ENCODE measurements at regions not wholly inside any gene's neighbourhood (a gene's known extent, or its start where the extent isn't known, plus 50 kb on each side); places are given as distances from the start of the nearest gene placed in this dataset.
"Not testable (repeated sequence)": the region's sequence is repeated elsewhere in the genome, so short reads cannot be mapped to it uniquely, and the experiment has no call there.

DNA sequence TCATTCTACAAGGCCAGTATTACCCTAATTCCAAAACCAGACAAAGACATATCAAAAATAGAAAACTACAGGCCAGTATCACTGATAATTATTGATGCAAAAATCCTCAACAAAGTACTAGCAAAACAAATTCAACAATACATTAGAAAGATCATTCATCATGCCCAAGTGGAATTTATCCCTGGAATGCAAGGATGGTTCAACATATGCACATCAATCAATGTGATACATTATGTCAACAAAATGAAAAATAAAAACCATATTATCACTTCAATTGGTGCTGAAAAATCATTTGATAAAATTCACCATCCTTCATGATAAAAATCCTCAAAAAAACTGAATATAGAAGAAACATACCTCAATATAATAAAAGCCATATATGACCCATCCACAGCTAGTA is 115.2 kb upstream of the SLC27A6 start:
- Mint-ChIP-seq H3K36me3 (no peaks in the 10 kb centered on the region), H3K9me3 (peaks cover 12 to 32% (median 25%) of the 10 kb centered on the region in 3 donors), H3K4me3 (no peak overlapping the region), H3K4me1 (no peaks in the 10 kb centered on the region), H3K27me3 (no peaks in the 10 kb centered on the region), H3K27ac (no peak overlapping the region)
- no peaks in the 10 kb centered on the region for H3K27me3 ChIP-seq (replicated peaks in 1 of 2; ENCODE audit: control insufficient read depth in 2 of 2, extremely low read depth in 1 of 2, insufficient read depth in 2 of 2, low read length in 1 of 2)
- no peaks in the 10 kb centered on the region for H3K36me3 ChIP-seq (ENCODE audit: control insufficient read depth in 2 of 2, extremely low read depth in 1 of 2, insufficient read depth in 1 of 2, low read length in 1 of 2)
- H3K27ac ChIP-seq (ENCODE audit: low read length), result no peak overlapping the region
- H3K9me3 ChIP-seq, result no peaks in the 10 kb centered on the region
- no peak overlapping the region for H3K4me3 ChIP-seq (ENCODE audit: control insufficient read depth in 1 of 2, extremely low read depth in 1 of 2, low read length in 1 of 2)
- no peaks in the 10 kb centered on the region for H3K4me1 ChIP-seq (ENCODE audit: control insufficient read depth in 1 of 2, extremely low read depth in 1 of 2, insufficient read depth in 2 of 2, low read length in 2 of 2)
- ChIA-PET CTCF (no interaction called here), POLR2A (interaction anchor here in 1 of 2 donors (0.7 kb wide), 1 partner anchor 46 kb away, joined by 3 read pairs; no protein-coding TSS in a partner anchor)
- ATAC-seq (replicated peaks in 1 of 4), result no peak
- no peak for DNase-seq

DNA sequence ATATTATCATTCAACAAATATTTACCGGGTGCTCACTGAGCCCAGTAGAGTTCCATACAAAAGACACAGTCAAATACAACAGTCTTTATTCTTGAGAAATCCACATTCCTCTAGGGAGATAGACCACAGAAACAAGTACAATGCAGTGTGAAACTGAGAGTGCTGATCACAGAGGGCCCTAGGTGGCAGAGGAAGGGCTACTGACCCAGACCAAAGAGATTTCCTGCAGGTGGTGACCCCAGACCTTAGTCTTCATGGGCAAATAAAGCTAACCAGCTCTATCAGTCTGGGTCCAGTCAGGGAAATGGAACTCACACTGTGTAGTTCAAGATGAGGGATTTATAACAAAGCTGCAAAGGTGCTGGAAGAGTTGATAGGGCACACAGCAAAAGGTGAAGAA is 110.4 kb upstream of the SLC27A6 start:
- H3K27ac ChIP-seq (ENCODE audit: low read length), result no peak overlapping the region
- H3K27me3 ChIP-seq (replicated peaks in 1 of 2; ENCODE audit: control insufficient read depth in 2 of 2, extremely low read depth in 1 of 2, insufficient read depth in 2 of 2, low read length in 1 of 2), result no peaks in the 10 kb centered on the region
- WGBS (ENCODE audit: insufficient coverage), result 83% methylated on average over 1 of the region's 1 CpG
- no peaks in the 10 kb centered on the region for H3K9me3 ChIP-seq
- ChIA-PET POLR2A (no interaction called here), CTCF (no interaction called here)
- Mint-ChIP-seq H3K4me1 (no peaks in the 10 kb centered on the region), H3K4me3 (no peak overlapping the region), H3K27ac (no peak overlapping the region), H3K27me3 (no peaks in the 10 kb centered on the region), H3K9me3 (peaks cover 7 to 17% (median 17%) of the 10 kb centered on the region in 3 donors), H3K36me3 (no peaks in the 10 kb centered on the region)
- H3K36me3 ChIP-seq (ENCODE audit: control insufficient read depth in 2 of 2, extremely low read depth in 1 of 2, insufficient read depth in 1 of 2, low read length in 1 of 2), result no peaks in the 10 kb centered on the region
- DNase-seq, result no peak
- no peaks in the 10 kb centered on the region for H3K4me1 ChIP-seq (ENCODE audit: control insufficient read depth in 1 of 2, extremely low read depth in 1 of 2, insufficient read depth in 2 of 2, low read length in 2 of 2)
- no peak for ATAC-seq (replicated peaks in 1 of 4)
- no peak overlapping the region for H3K4me3 ChIP-seq (ENCODE audit: control insufficient read depth in 1 of 2, extremely low read depth in 1 of 2, low read length in 1 of 2)

DNA sequence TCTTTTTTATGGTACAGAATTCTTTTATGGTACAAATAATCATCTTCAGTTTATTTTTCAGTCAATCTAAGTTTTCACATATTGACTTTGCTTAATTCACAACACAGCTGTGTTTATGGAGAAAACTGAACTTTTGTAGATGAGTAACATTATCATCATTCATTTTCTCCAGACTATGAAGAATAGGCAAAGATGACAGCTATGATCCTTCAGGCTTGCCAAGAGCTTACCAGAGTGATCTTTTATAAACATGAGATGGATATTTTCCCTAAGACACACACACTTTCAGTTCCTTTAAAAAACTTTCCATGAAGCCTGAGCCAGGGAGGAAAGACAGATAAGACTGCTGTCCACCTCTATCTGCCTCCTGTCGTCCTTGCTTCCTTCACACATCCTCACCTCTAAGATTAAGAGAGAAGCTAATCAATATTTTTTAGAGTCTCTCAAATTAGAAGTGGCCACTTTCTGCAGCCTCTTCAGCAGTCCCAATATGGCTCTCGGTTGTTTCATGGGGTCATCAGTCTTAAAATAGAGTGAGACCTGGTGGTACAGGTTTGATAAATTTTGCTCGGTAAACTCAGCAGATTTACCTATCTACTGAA is 108.1 kb upstream of the SLC27A6 start:
- H3K4me1 Mint-ChIP-seq, result no peaks in the 10 kb centered on the region
- H3K4me3 Mint-ChIP-seq, result no peak overlapping the region
- no peaks in the 10 kb centered on the region for H3K4me1 ChIP-seq (ENCODE audit: control insufficient read depth in 1 of 2, extremely low read depth in 1 of 2, insufficient read depth in 2 of 2, low read length in 2 of 2)
- ChIA-PET POLR2A (no interaction called here), CTCF (no interaction called here)
- peaks cover 6 to 19% (median 15%) of the 10 kb centered on the region in 3 donors for H3K9me3 Mint-ChIP-seq
- H3K27ac ChIP-seq (ENCODE audit: low read length), result no peak overlapping the region
- no peaks in the 10 kb centered on the region for H3K27me3 ChIP-seq (replicated peaks in 1 of 2; ENCODE audit: control insufficient read depth in 2 of 2, extremely low read depth in 1 of 2, insufficient read depth in 2 of 2, low read length in 1 of 2)
- ATAC-seq (replicated peaks in 1 of 4), result no peak
- no CpG with 5 or more reads among the region's 3 CpGs for WGBS (ENCODE audit: insufficient coverage)
- no peaks in the 10 kb centered on the region for H3K36me3 Mint-ChIP-seq
- no peak for DNase-seq
- no peak overlapping the region for H3K27ac Mint-ChIP-seq
- H3K36me3 ChIP-seq (ENCODE audit: control insufficient read depth in 2 of 2, extremely low read depth in 1 of 2, insufficient read depth in 1 of 2, low read length in 1 of 2), result no peaks in the 10 kb centered on the region
- no peak overlapping the region for H3K4me3 ChIP-seq (ENCODE audit: control insufficient read depth in 1 of 2, extremely low read depth in 1 of 2, low read length in 1 of 2)
- H3K9me3 ChIP-seq, result no peaks in the 10 kb centered on the region
- no peaks in the 10 kb centered on the region for H3K27me3 Mint-ChIP-seq

DNA sequence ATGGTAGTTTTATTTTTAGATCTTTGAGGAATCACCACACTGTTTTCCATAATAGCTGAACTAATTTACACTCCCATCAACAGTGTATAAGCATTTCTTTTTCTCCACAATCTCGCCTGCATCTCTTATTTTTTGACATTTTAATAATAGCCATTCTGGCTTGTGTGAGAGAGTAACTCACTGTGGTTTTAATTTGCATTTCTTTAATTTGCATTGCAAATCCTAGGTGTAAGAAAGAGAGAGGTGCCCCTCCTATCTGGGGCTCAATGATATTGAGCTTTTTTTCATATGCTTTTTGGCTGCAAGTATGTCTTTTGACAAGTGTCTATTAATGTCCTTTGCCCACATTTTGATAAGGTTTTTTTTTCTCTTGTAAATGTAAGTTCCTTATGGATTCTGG is 106.3 kb upstream of the SLC27A6 start:
- H3K4me1 Mint-ChIP-seq, result no peaks in the 10 kb centered on the region
- H3K27ac Mint-ChIP-seq, result no peak overlapping the region
- ATAC-seq (replicated peaks in 1 of 4) (no peak), DNase-seq (no peak)
- CTCF ChIA-PET, result no interaction called here
- Histone ChIP-seq H3K4me3 (ENCODE audit: control insufficient read depth in 1 of 2, extremely low read depth in 1 of 2, low read length in 1 of 2) (no peak overlapping the region), H3K9me3 (no peaks in the 10 kb centered on the region), H3K4me1 (ENCODE audit: control insufficient read depth in 1 of 2, extremely low read depth in 1 of 2, insufficient read depth in 2 of 2, low read length in 2 of 2) (no peaks in the 10 kb centered on the region), H3K27ac (ENCODE audit: low read length) (no peak overlapping the region), H3K36me3 (ENCODE audit: control insufficient read depth in 2 of 2, extremely low read depth in 1 of 2, insufficient read depth in 1 of 2, low read length in 1 of 2) (no peaks in the 10 kb centered on the region), H3K27me3 (replicated peaks in 1 of 2; ENCODE audit: control insufficient read depth in 2 of 2, extremely low read depth in 1 of 2, insufficient read depth in 2 of 2, low read length in 1 of 2) (no peaks in the 10 kb centered on the region)
- no peaks in the 10 kb centered on the region for H3K27me3 Mint-ChIP-seq
- WGBS (ENCODE audit: insufficient coverage), result no CpG with 5 or more reads among the region's 1 CpG
- no peak overlapping the region for H3K4me3 Mint-ChIP-seq
- H3K36me3 Mint-ChIP-seq, result no peaks in the 10 kb centered on the region
- POLR2A ChIA-PET, result no interaction called here
- H3K9me3 Mint-ChIP-seq, result peaks cover 6 to 19% (median 15%) of the 10 kb centered on the region in 3 donors

DNA sequence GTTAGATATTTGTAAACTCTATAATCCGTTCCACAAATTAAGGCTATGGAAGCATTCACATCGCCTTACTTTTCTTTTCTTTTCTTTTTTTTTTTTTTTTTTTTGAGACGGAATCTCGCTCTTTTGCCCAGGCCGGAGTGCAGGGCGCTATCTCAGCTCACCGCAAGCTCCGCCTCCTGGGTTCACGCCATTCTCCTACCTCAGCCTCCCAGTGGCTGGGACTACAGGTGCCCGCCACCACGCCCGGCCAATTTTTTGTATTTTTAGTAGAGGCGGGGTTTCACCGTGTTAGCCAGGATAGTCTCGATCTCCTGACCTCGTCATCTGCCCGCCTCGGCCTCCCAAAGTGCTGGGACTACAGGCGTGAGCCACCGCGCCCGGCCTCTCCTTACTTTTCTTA is 104.1 kb upstream of the SLC27A6 start:
- 100% methylated on average over 4 of the region's 22 CpGs for WGBS (ENCODE audit: insufficient coverage)
- H3K36me3 Mint-ChIP-seq; H3K27me3 ChIP-seq (replicated peaks in 1 of 2; ENCODE audit: control insufficient read depth in 2 of 2, extremely low read depth in 1 of 2, insufficient read depth in 2 of 2, low read length in 1 of 2); DNase-seq; H3K27ac Mint-ChIP-seq; POLR2A ChIA-PET; H3K27ac ChIP-seq (ENCODE audit: low read length); H3K36me3 ChIP-seq (ENCODE audit: control insufficient read depth in 2 of 2, extremely low read depth in 1 of 2, insufficient read depth in 1 of 2, low read length in 1 of 2); H3K4me1 Mint-ChIP-seq; CTCF ChIA-PET; H3K4me3 Mint-ChIP-seq; H3K27me3 Mint-ChIP-seq; H3K9me3 ChIP-seq; H3K4me3 ChIP-seq (ENCODE audit: control insufficient read depth in 1 of 2, extremely low read depth in 1 of 2, low read length in 1 of 2); H3K4me1 ChIP-seq (ENCODE audit: control insufficient read depth in 1 of 2, extremely low read depth in 1 of 2, insufficient read depth in 2 of 2, low read length in 2 of 2); ATAC-seq (replicated peaks in 1 of 4): not testable (repeated sequence)
- peaks cover 6 to 19% (median 15%) of the 10 kb centered on the region in 3 donors for H3K9me3 Mint-ChIP-seq

DNA sequence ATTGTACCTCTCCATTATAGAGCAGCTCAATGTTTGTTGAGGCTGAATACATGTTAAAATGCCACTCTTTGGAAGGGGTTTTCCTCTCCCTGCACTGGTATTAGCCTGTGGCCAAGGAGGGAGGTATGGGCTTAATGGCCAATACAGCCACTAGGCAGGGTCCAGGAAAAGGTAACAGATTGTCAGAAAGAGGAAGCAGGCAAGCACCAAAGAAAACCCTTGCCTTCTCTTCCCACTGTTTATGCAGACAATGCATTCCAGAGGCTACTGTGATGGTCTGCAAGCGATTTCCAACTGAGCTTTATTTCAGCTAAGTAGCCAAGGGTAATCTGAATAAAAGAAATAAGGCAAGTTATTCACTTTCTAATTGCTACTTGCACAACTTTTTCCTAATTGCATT is 95.3 kb upstream of the SLC27A6 start:
- ATAC-seq (replicated peaks in 1 of 4) (no peak), DNase-seq (no peak)
- Mint-ChIP-seq H3K4me1 (no peaks in the 10 kb centered on the region), H3K9me3 (peaks cover 2 to 4% (median 4%) of the 10 kb centered on the region in 3 donors), H3K27me3 (peaks cover 2 to 3% of the 10 kb centered on the region in 2 donors), H3K27ac (no peak overlapping the region), H3K4me3 (no peak overlapping the region), H3K36me3 (no peaks in the 10 kb centered on the region)
- no peaks in the 10 kb centered on the region for H3K4me1 ChIP-seq (ENCODE audit: control insufficient read depth in 1 of 2, extremely low read depth in 1 of 2, insufficient read depth in 2 of 2, low read length in 2 of 2)
- no peak overlapping the region for H3K27ac ChIP-seq (ENCODE audit: low read length)
- WGBS (ENCODE audit: insufficient coverage), result no CpG with 5 or more reads among the region's 1 CpG
- H3K9me3 ChIP-seq, result no peaks in the 10 kb centered on the region
- no peaks in the 10 kb centered on the region for H3K36me3 ChIP-seq (ENCODE audit: control insufficient read depth in 2 of 2, extremely low read depth in 1 of 2, insufficient read depth in 1 of 2, low read length in 1 of 2)
- CTCF ChIA-PET, result no interaction called here
- POLR2A ChIA-PET, result no interaction called here
- no peak overlapping the region for H3K4me3 ChIP-seq (ENCODE audit: control insufficient read depth in 1 of 2, extremely low read depth in 1 of 2, low read length in 1 of 2)
- no peaks in the 10 kb centered on the region for H3K27me3 ChIP-seq (replicated peaks in 1 of 2; ENCODE audit: control insufficient read depth in 2 of 2, extremely low read depth in 1 of 2, insufficient read depth in 2 of 2, low read length in 1 of 2)

DNA sequence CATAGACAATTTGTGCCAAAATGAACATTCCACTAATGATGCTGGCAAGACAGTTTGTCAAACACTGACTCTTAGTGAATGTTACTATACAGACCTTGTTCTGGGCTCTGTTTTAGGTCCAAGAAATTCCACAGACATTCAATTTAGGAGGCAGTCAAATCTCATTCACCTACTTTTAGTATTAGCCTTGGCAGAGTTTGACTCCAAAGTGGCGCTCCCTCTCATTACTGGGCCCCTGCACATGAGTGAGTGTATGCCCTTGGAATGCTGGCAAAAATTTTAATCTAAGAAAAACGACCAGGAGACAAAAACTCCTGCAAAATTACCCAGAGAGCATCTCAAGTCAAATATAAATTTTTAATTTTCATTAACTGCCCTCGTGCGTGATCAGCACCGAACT is 94.9 kb upstream of the SLC27A6 start:
- Mint-ChIP-seq H3K9me3 (peaks cover 2 to 4% (median 4%) of the 10 kb centered on the region in 3 donors), H3K36me3 (no peaks in the 10 kb centered on the region), H3K27ac (no peak overlapping the region), H3K4me3 (no peak overlapping the region), H3K4me1 (no peaks in the 10 kb centered on the region), H3K27me3 (peaks cover 5% of the 10 kb centered on the region in 2 donors)
- CTCF ChIA-PET, result no interaction called here
- WGBS (ENCODE audit: insufficient coverage), result no CpG with 5 or more reads among the region's 5 CpGs
- POLR2A ChIA-PET, result no interaction called here
- no peaks in the 10 kb centered on the region for H3K36me3 ChIP-seq (ENCODE audit: control insufficient read depth in 2 of 2, extremely low read depth in 1 of 2, insufficient read depth in 1 of 2, low read length in 1 of 2)
- DNase-seq (no peak), ATAC-seq (replicated peaks in 1 of 4) (no peak)
- H3K9me3 ChIP-seq, result no peaks in the 10 kb centered on the region
- H3K27ac ChIP-seq (ENCODE audit: low read length), result no peak overlapping the region
- H3K4me3 ChIP-seq (ENCODE audit: control insufficient read depth in 1 of 2, extremely low read depth in 1 of 2, low read length in 1 of 2), result no peak overlapping the region
- no peaks in the 10 kb centered on the region for H3K4me1 ChIP-seq (ENCODE audit: control insufficient read depth in 1 of 2, extremely low read depth in 1 of 2, insufficient read depth in 2 of 2, low read length in 2 of 2)
- H3K27me3 ChIP-seq (replicated peaks in 1 of 2; ENCODE audit: control insufficient read depth in 2 of 2, extremely low read depth in 1 of 2, insufficient read depth in 2 of 2, low read length in 1 of 2), result no peaks in the 10 kb centered on the region
